ENCODE measurements at regions not wholly inside any gene's neighbourhood (a gene's known extent, or its start where the extent isn't known, plus 50 kb on each side); places are given as distances from the start of the nearest gene placed in this dataset.

GRCh38 chr12:73158341-73158740, 886.2 kb downstream of the TRHDE start:
- Histone ChIP-seq H4K20me1 (ENCODE audit: control insufficient read depth, insufficient read depth, low read length, poor library complexity, severe bottlenecking) (no peaks in the 10 kb centered on the region), H3K27ac (ENCODE audit: low read length in 2 of 2) (no peak overlapping the region), H3K36me3 (replicated peaks in 1 of 2; ENCODE audit: control extremely low read depth in 1 of 2, control insufficient read depth in 1 of 2, extremely low read depth in 1 of 2, insufficient read depth in 2 of 2, low read length in 1 of 2) (no peaks in the 10 kb centered on the region), H3K4me2 (replicated peaks; ENCODE audit: low read depth, low read length, poor library complexity, severe bottlenecking) (no peak overlapping the region), H3K27me3 (replicated peaks in 1 of 4; ENCODE audit: control extremely low read depth in 1 of 4, control insufficient read depth in 3 of 4, insufficient read depth in 4 of 4, low read length in 3 of 4) (no peaks in the 10 kb centered on the region), H3K9me3 (ENCODE audit: control extremely low read depth in 1 of 3, control insufficient read depth in 2 of 3, insufficient read depth in 1 of 3, low read length in 2 of 3) (no peaks in the 10 kb centered on the region), H2AFZ (ENCODE audit: insufficient read depth, low read depth, low read length, poor library complexity, severe bottlenecking) (no peak overlapping the region), H3K4me1 (ENCODE audit: control insufficient read depth in 2 of 2, insufficient read depth in 2 of 2, low read length in 2 of 2) (no peaks in the 10 kb centered on the region), H3K4me3 (ENCODE audit: control extremely low read depth in 1 of 5, extremely low read depth in 1 of 5, insufficient read depth in 1 of 5, low read depth in 2 of 5, low read length in 4 of 5) (no peak overlapping the region), H3K9ac (ENCODE audit: low read length) (no peak overlapping the region), H3K79me2 (ENCODE audit: control insufficient read depth, insufficient read depth, low read length) (no peaks in the 10 kb centered on the region)
- no peak for TF ChIP-seq CTCF (IDR thresholded peaks at IDR 0.05)
- no peak for TF ChIP-seq EZH2 (IDR thresholded peaks at IDR 0.05; ENCODE audit: borderline replicate concordance, insufficient read depth, low read depth, low read length, poor library complexity, severe bottlenecking)
- ATAC-seq (ENCODE audit: low read depth) (no peak), DNase-seq (no peak)
- Mint-ChIP-seq H3K9me3 (ENCODE audit: insufficient read depth) (peaks cover 4% of the 10 kb centered on the region), H3K4me1 (no peaks in the 10 kb centered on the region), H3K27me3 (no peaks in the 10 kb centered on the region), H3K4me3 (no peak overlapping the region), H3K27ac (no peak overlapping the region)
- intact Hi-C loops (cut with micrococcal nuclease), result no loop called here
- CTCF ChIA-PET, result no interaction called here
- POLR2A ChIA-PET, result no interaction called here

GRCh38 chr12:73159954-73160353, 887.8 kb downstream of the TRHDE start:
- Mint-ChIP-seq H3K27me3 (no peaks in the 10 kb centered on the region), H3K9me3 (ENCODE audit: insufficient read depth) (peaks cover 4% of the 10 kb centered on the region), H3K4me1 (no peaks in the 10 kb centered on the region), H3K27ac (no peak overlapping the region), H3K4me3 (no peak overlapping the region)
- H3K27ac ChIP-seq (ENCODE audit: low read length in 2 of 2), result no peak overlapping the region
- no peaks in the 10 kb centered on the region for H3K4me1 ChIP-seq (ENCODE audit: control insufficient read depth in 2 of 2, insufficient read depth in 2 of 2, low read length in 2 of 2)
- POLR2A ChIA-PET, result no interaction called here
- ATAC-seq (ENCODE audit: low read depth) (no peak), DNase-seq (no peak)
- no peak for TF ChIP-seq CTCF (IDR thresholded peaks at IDR 0.05)
- TF ChIP-seq EZH2 (IDR thresholded peaks at IDR 0.05; ENCODE audit: borderline replicate concordance, insufficient read depth, low read depth, low read length, poor library complexity, severe bottlenecking), result no peak
- H3K79me2 ChIP-seq (ENCODE audit: control insufficient read depth, insufficient read depth, low read length), result no peaks in the 10 kb centered on the region
- no peak overlapping the region for H2AFZ ChIP-seq (ENCODE audit: insufficient read depth, low read depth, low read length, poor library complexity, severe bottlenecking)
- no peak overlapping the region for H3K9ac ChIP-seq (ENCODE audit: low read length)
- no peak overlapping the region for H3K4me2 ChIP-seq (replicated peaks; ENCODE audit: low read depth, low read length, poor library complexity, severe bottlenecking)
- no peaks in the 10 kb centered on the region for H4K20me1 ChIP-seq (ENCODE audit: control insufficient read depth, insufficient read depth, low read length, poor library complexity, severe bottlenecking)
- H3K36me3 ChIP-seq (replicated peaks in 1 of 2; ENCODE audit: control extremely low read depth in 1 of 2, control insufficient read depth in 1 of 2, extremely low read depth in 1 of 2, insufficient read depth in 2 of 2, low read length in 1 of 2), result no peaks in the 10 kb centered on the region
- no peaks in the 10 kb centered on the region for H3K27me3 ChIP-seq (replicated peaks in 1 of 4; ENCODE audit: control extremely low read depth in 1 of 4, control insufficient read depth in 3 of 4, insufficient read depth in 4 of 4, low read length in 3 of 4)
- CTCF ChIA-PET, result no interaction called here
- no peaks in the 10 kb centered on the region for H3K9me3 ChIP-seq (ENCODE audit: control extremely low read depth in 1 of 3, control insufficient read depth in 2 of 3, insufficient read depth in 1 of 3, low read length in 2 of 3)
- H3K4me3 ChIP-seq (ENCODE audit: control extremely low read depth in 1 of 5, extremely low read depth in 1 of 5, insufficient read depth in 1 of 5, low read depth in 2 of 5, low read length in 4 of 5), result no peak overlapping the region
- intact Hi-C loops (cut with micrococcal nuclease), result no loop called here

Data from B cell (primary cell).